ENCODE measurements at regions not wholly inside any gene's neighbourhood (a gene's known extent, or its start where the extent isn't known, plus 50 kb on each side); places are given as distances from the start of the nearest gene placed in this dataset.
"Not testable (repeated sequence)": the region's sequence is repeated elsewhere in the genome, so short reads cannot be mapped to it uniquely, and the experiment has no call there.

GRCh38 chr1:29777522-29777921 is 541.2 kb downstream of the PTPRU start:
- H3K4me3 ChIP-seq (ENCODE audit: low read depth, low read length): no peak overlapping the region

GRCh38 chr1:29774355-29774754 is 538.0 kb downstream of the PTPRU start:
- H3K4me3 ChIP-seq (ENCODE audit: low read depth, low read length): no peak overlapping the region

- H3K4me3 ChIP-seq (ENCODE audit: low read depth, low read length): no peak overlapping the region
These were observed 536.3 kb downstream of the PTPRU start for GRCh38 chr1:29772584-29773100.

- H3K4me3 ChIP-seq (ENCODE audit: low read depth, low read length): no peak overlapping the region
These were observed 531.6 kb downstream of the PTPRU start for GRCh38 chr1:29767769-29768425.

- H3K4me3 ChIP-seq (ENCODE audit: low read depth, low read length): no peak overlapping the region
These were observed 530.9 kb downstream of the PTPRU start for GRCh38 chr1:29767088-29767685.

- no peak overlapping the region for H3K4me3 ChIP-seq (ENCODE audit: low read depth, low read length)
These were observed 526.3 kb downstream of the PTPRU start for GRCh38 chr1:29762635-29763034.

- H3K4me3 ChIP-seq (ENCODE audit: low read depth, low read length): no peak overlapping the region
These were observed 525.0 kb downstream of the PTPRU start for GRCh38 chr1:29761159-29761928.

GRCh38 chr1:29760067-29760564 is 523.8 kb downstream of the PTPRU start:
- no peak overlapping the region for H3K4me3 ChIP-seq (ENCODE audit: low read depth, low read length)

- H3K4me3 ChIP-seq (ENCODE audit: low read depth, low read length): no peak overlapping the region
These were observed 522.6 kb downstream of the PTPRU start for GRCh38 chr1:29758781-29759499.

GRCh38 chr1:29757866-29758780 is 521.8 kb downstream of the PTPRU start:
- no peak overlapping the region for H3K4me3 ChIP-seq (ENCODE audit: low read depth, low read length)

- H3K4me3 ChIP-seq (ENCODE audit: low read depth, low read length): no peak overlapping the region
These were observed 520.8 kb downstream of the PTPRU start for GRCh38 chr1:29756901-29757725.

- H3K4me3 ChIP-seq (ENCODE audit: low read depth, low read length): no peak overlapping the region
These were observed 520.2 kb downstream of the PTPRU start for GRCh38 chr1:29756498-29756897.

- H3K4me3 ChIP-seq (ENCODE audit: low read depth, low read length): no peak overlapping the region
These were observed 519.8 kb downstream of the PTPRU start for GRCh38 chr1:29756085-29756484.

- H3K4me3 ChIP-seq (ENCODE audit: low read depth, low read length): not testable (repeated sequence)
These were observed 519.2 kb downstream of the PTPRU start for GRCh38 chr1:29755412-29756015.

- H3K4me3 ChIP-seq (ENCODE audit: low read depth, low read length): no peak overlapping the region
These were observed 518.5 kb downstream of the PTPRU start for GRCh38 chr1:29754573-29755375.

- H3K4me3 ChIP-seq (ENCODE audit: low read depth, low read length): no peak overlapping the region
These were observed 517.6 kb downstream of the PTPRU start for GRCh38 chr1:29753771-29754572.

- no peak overlapping the region for H3K4me3 ChIP-seq (ENCODE audit: low read depth, low read length)
These were observed 516.9 kb downstream of the PTPRU start for GRCh38 chr1:29753244-29753643.

Measured in iPS-11a (cell line).